Transverse colon (tissue), 3 donors: ENCODE measurements at regions not wholly inside any gene's neighbourhood (a gene's known extent, or its start where the extent isn't known, plus 50 kb on each side); places are given as distances from the start of the nearest gene placed in this dataset.

Experiments used
- EP300 ChIP-seq: sonication (generic); formaldehyde crosslinking; IDR thresholded peaks from one replicate; pipeline ENCODE4 v1.6.1; 2017; ENCODE audit warnings: antibody characterized with exemption, low read depth
- POLR2A ChIP-seq: fragments of 450-650 bp; IDR thresholded peaks from one replicate; pipeline ENCODE4 v1.6.1; 2016; ENCODE audit warnings: antibody characterized with exemption, mild to moderate bottlenecking, moderate library complexity
- TF ChIP-seq, protein P1 (sequence below), 5 experiments: fragments of 200-600 bp in 3 of 5; fragments of 450-650 bp in 2 of 5; sonication (generic) in 3 of 5; IDR thresholded peaks; 1 replicate in 2 of 5; 2 replicates in 3 of 5; pipeline ENCODE4 v1.5.1; 2016 to 2017; ENCODE audit warnings: antibody characterized with exemption in 5 of 5, inconsistent platforms in 3 of 5, mild to moderate bottlenecking in 2 of 5, moderate library complexity in 1 of 5

DNA sequence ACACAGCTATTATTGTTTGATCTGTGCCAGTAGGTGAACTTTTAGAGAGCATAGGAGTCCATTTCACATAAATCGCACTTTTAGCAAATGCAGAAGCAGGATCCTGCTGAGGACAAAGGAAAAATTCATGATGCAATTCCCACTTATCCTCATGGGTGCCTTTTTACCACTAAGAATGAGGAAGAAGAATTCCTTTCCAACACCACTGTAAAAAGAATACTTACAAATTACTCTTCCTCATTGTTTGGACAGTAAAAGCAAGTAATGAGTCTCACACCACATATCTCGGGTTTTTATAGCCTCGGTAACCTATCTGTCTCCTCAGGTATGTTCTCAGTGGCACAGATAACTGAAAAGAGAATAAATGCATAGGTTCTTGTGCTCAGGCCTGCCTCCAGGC, 238.5 kb downstream of the MTX2 start:
- TF ChIP-seq, protein P1, sequence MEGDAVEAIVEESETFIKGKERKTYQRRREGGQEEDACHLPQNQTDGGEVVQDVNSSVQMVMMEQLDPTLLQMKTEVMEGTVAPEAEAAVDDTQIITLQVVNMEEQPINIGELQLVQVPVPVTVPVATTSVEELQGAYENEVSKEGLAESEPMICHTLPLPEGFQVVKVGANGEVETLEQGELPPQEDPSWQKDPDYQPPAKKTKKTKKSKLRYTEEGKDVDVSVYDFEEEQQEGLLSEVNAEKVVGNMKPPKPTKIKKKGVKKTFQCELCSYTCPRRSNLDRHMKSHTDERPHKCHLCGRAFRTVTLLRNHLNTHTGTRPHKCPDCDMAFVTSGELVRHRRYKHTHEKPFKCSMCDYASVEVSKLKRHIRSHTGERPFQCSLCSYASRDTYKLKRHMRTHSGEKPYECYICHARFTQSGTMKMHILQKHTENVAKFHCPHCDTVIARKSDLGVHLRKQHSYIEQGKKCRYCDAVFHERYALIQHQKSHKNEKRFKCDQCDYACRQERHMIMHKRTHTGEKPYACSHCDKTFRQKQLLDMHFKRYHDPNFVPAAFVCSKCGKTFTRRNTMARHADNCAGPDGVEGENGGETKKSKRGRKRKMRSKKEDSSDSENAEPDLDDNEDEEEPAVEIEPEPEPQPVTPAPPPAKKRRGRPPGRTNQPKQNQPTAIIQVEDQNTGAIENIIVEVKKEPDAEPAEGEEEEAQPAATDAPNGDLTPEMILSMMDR (IDR thresholded peaks at IDR 0.05): no peak
- TF ChIP-seq POLR2A: no peak
- no peak for TF ChIP-seq EP300
